ENCODE measurements at regions not wholly inside any gene's neighbourhood (a gene's known extent, or its start where the extent isn't known, plus 50 kb on each side); places are given as distances from the start of the nearest gene placed in this dataset.
"Not testable (repeated sequence)": the region's sequence is repeated elsewhere in the genome, so short reads cannot be mapped to it uniquely, and the experiment has no call there.

- DNase-seq (ENCODE audit: low read depth), result no peak
- TF ChIP-seq CTCF (conservative IDR thresholded peaks at IDR 0.05; ENCODE audit: low read depth, low read length), result no peak
These were observed 2197.4 kb downstream of the PCDH7 start for GRCh38 chr4:32917586-32917985.

GRCh38 chr4:32929796-32930699, 2209.9 kb downstream of the PCDH7 start:
- H3K4me3 ChIP-seq (ENCODE audit: low read depth, low read length), result no peak overlapping the region
- TF ChIP-seq CTCF (conservative IDR thresholded peaks at IDR 0.05; ENCODE audit: low read depth, low read length), result no peak
- no peak for DNase-seq (ENCODE audit: low read depth)

More at GRCh38 chr4:32917586-32917985, 2197.4 kb downstream of the PCDH7 start:
- H3K4me3 ChIP-seq (ENCODE audit: low read depth, low read length), result no peak overlapping the region

GRCh38 chr4:32930700-32931099, 2210.5 kb downstream of the PCDH7 start:
- DNase-seq (ENCODE audit: low read depth), result no peak
- no peak for TF ChIP-seq CTCF (conservative IDR thresholded peaks at IDR 0.05; ENCODE audit: low read depth, low read length)
- H3K4me3 ChIP-seq (ENCODE audit: low read depth, low read length), result no peak overlapping the region

GRCh38 chr4:32931475-32931874, 2211.3 kb downstream of the PCDH7 start:
- no peak for DNase-seq (ENCODE audit: low read depth)
- H3K4me3 ChIP-seq (ENCODE audit: low read depth, low read length), result no peak overlapping the region
- no peak for TF ChIP-seq CTCF (conservative IDR thresholded peaks at IDR 0.05; ENCODE audit: low read depth, low read length)

GRCh38 chr4:32932156-32932555, 2212.0 kb downstream of the PCDH7 start:
- no peak for TF ChIP-seq CTCF (conservative IDR thresholded peaks at IDR 0.05; ENCODE audit: low read depth, low read length)
- H3K4me3 ChIP-seq (ENCODE audit: low read depth, low read length), result no peak overlapping the region
- no peak for DNase-seq (ENCODE audit: low read depth)

- H3K4me3 ChIP-seq (ENCODE audit: low read depth, low read length); DNase-seq (ENCODE audit: low read depth): not testable (repeated sequence)
These were observed 2219.1 kb downstream of the PCDH7 start for GRCh38 chr4:32939222-32939621.

GRCh38 chr4:32950866-32951265, 2230.7 kb downstream of the PCDH7 start:
- TF ChIP-seq CTCF (conservative IDR thresholded peaks at IDR 0.05; ENCODE audit: low read depth, low read length), result no peak
- DNase-seq (ENCODE audit: low read depth), result no peak

More at GRCh38 chr4:32950866-32951265, 2230.7 kb downstream of the PCDH7 start:
- no peak overlapping the region for H3K4me3 ChIP-seq (ENCODE audit: low read depth, low read length)
